ENCODE measurements at regions not wholly inside any gene's neighbourhood (a gene's known extent, or its start where the extent isn't known, plus 50 kb on each side); places are given as distances from the start of the nearest gene placed in this dataset.

DNA sequence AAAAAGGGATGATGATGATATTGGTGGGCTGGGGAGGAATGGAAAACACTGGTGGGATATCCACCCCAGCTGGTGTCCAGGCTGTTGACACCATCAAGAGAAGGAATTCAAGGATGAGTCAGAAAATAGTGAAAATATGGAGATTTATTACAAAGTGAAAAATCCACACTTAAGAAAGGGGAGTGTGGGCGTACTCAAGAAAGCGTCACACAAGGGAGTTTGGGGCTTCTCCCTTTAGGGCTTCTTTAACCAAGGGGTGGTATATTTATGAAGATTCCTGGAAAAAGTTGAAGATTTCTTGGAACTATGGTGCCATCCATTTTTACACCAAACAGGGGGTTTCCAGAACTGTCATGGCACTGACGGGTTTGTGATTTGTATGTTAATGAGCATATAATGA lies 63.1 kb upstream of the ARID2 start:
- H3K27me3 ChIP-seq (ENCODE audit: low read depth), result no peaks in the 10 kb centered on the region
- no peak for DNase-seq
- no peak overlapping the region for H3K27ac ChIP-seq (replicated peaks)
- TF ChIP-seq, protein P1, sequence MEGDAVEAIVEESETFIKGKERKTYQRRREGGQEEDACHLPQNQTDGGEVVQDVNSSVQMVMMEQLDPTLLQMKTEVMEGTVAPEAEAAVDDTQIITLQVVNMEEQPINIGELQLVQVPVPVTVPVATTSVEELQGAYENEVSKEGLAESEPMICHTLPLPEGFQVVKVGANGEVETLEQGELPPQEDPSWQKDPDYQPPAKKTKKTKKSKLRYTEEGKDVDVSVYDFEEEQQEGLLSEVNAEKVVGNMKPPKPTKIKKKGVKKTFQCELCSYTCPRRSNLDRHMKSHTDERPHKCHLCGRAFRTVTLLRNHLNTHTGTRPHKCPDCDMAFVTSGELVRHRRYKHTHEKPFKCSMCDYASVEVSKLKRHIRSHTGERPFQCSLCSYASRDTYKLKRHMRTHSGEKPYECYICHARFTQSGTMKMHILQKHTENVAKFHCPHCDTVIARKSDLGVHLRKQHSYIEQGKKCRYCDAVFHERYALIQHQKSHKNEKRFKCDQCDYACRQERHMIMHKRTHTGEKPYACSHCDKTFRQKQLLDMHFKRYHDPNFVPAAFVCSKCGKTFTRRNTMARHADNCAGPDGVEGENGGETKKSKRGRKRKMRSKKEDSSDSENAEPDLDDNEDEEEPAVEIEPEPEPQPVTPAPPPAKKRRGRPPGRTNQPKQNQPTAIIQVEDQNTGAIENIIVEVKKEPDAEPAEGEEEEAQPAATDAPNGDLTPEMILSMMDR (IDR thresholded peaks at IDR 0.05; ENCODE audit: borderline replicate concordance), result no peak
- intact Hi-C loops (cut with micrococcal nuclease), result no loop called here
- peaks cover 33% of the 10 kb centered on the region for H3K4me1 ChIP-seq
- no peak overlapping the region for H3K4me3 ChIP-seq
- no peaks in the 10 kb centered on the region for H3K9me3 ChIP-seq (replicated peaks)
- no peaks in the 10 kb centered on the region for H3K36me3 ChIP-seq

DNA sequence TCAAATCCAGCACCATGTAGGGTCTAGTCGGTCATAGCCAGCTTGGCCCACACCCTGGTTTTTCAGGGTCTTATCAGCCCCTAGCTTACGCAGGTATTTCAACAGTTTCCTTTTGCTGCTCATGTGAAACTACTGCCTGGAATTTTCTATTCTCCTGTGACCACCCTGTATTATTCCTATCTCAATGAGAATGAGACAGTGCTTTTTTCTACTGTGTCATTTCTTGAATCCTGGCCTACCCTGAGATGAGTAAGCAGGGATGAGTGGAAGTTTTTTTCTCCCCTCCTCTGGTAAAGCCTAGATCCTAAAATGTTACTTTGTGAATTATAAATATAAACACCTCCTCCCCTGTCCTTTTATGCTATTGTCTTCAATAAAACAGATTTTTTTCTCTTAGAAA lies 62.7 kb upstream of the ARID2 start:
- no peak overlapping the region for H3K4me3 ChIP-seq
- TF ChIP-seq, protein P1 (IDR thresholded peaks at IDR 0.05; ENCODE audit: borderline replicate concordance), result no peak
- no peaks in the 10 kb centered on the region for H3K27me3 ChIP-seq (ENCODE audit: low read depth)
- H3K36me3 ChIP-seq, result no peaks in the 10 kb centered on the region
- H3K27ac ChIP-seq (replicated peaks), result no peak overlapping the region
- DNase-seq, result no peak
- H3K4me1 ChIP-seq, result peaks cover 37% of the 10 kb centered on the region
- intact Hi-C loops (cut with micrococcal nuclease), result no loop called here
- no peaks in the 10 kb centered on the region for H3K9me3 ChIP-seq (replicated peaks)

DNA sequence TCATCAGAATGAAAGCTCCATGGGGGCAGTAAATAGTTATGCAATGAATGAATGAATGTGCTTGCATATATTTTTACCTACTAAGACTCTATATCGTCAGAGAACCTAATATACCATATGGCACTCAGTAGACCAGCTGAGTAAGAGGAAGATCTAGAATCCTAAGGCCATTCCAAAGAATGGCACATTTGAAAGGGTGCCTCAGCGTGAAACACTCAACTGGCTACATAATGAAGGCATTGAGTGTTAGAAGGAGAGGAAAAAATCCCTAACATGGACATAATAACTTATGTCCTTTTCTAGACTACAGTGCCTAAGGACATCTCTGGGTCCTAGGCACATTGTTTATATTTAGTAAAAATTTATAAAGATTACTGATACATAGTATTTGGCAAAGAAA lies 61.7 kb upstream of the ARID2 start:
- Histone ChIP-seq H3K36me3 (no peaks in the 10 kb centered on the region), H3K9me3 (replicated peaks) (no peaks in the 10 kb centered on the region), H3K27ac (replicated peaks) (no peak overlapping the region), H3K27me3 (ENCODE audit: low read depth) (no peaks in the 10 kb centered on the region), H3K4me3 (no peak overlapping the region), H3K4me1 (peaks cover 40% of the 10 kb centered on the region)
- TF ChIP-seq, protein P1 (IDR thresholded peaks at IDR 0.05; ENCODE audit: borderline replicate concordance), result no peak
- intact Hi-C loops (cut with micrococcal nuclease), result no loop called here
- DNase-seq, result no peak

DNA sequence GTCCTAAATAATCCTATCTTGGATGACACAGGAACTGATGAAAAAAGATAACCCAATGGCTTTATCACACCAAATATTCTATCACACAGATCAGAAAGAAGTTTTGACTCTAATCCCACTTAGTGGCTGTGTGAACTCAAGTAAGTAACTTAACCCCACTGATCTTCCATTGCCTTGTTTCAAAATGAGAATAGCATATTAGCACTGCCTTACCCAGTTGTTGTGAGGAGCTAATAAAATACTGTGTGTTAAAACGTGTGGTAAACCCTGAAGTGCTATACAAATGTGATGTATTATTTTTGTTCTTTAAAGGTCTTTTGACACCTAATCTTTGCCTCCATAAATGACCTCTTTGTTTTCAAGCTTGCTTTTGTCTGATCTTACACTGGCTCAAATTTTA lies 60.9 kb upstream of the ARID2 start:
- H3K4me3 ChIP-seq, result no peak overlapping the region

DNA sequence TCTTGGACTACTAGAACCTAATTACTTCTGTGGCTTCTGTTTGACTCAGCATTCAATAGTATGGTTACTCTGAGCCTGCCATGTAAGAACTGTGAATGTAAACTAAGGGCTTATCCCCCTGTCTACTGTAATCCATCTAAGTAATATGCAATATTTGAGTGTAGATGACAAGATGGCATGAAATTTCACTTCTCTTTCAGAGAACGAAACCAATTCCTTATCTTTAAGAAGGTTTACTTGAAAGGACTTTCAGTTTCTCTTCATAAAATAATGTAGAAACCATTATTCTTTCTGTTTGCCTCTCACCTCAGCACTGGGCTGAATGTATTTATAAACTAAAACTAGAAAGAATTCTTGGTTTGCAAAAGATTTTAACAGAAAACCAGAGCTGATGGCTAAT lies 60.4 kb upstream of the ARID2 start:
- Histone ChIP-seq H3K36me3 (no peaks in the 10 kb centered on the region), H3K27me3 (ENCODE audit: low read depth) (no peaks in the 10 kb centered on the region), H3K9me3 (replicated peaks) (no peaks in the 10 kb centered on the region), H3K4me1 (peaks cover 39% of the 10 kb centered on the region), H3K27ac (replicated peaks) (no peak overlapping the region), H3K4me3 (no peak overlapping the region)
- intact Hi-C loops (cut with micrococcal nuclease), result no loop called here
- TF ChIP-seq, protein P1 (IDR thresholded peaks at IDR 0.05; ENCODE audit: borderline replicate concordance), result no peak
- no peak for DNase-seq

More for the DNA sequence above, 60.9 kb upstream of the ARID2 start:
- H3K27ac ChIP-seq (replicated peaks), result no peak overlapping the region
- no peak for DNase-seq
- H3K4me1 ChIP-seq, result peaks cover 35% of the 10 kb centered on the region
- H3K27me3 ChIP-seq (ENCODE audit: low read depth), result no peaks in the 10 kb centered on the region
- no peaks in the 10 kb centered on the region for H3K36me3 ChIP-seq
- TF ChIP-seq, protein P1 (IDR thresholded peaks at IDR 0.05; ENCODE audit: borderline replicate concordance), result no peak
- intact Hi-C loops (cut with micrococcal nuclease), result no loop called here
- no peaks in the 10 kb centered on the region for H3K9me3 ChIP-seq (replicated peaks)

DNA sequence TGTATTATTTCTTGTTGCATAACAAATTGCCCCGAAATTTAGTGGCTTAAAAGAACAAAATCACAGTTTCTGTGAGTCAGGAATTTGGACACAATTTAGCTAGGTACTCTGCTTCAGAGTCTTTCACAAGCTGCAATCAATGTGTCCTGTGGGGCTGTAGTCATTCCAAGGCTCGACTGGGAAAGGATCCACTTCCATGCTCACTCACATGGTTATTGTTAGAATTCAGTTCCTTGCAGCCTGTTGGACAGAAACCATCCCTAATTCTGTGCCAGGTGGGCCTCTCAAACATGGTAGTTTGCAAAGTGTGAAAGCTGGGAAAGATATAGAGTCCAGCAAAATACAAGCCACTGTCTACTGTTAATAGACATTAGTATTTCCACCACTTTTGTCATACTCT lies 59.7 kb upstream of the ARID2 start:
- Histone ChIP-seq H3K4me3 (no peak overlapping the region), H3K9me3 (replicated peaks) (no peaks in the 10 kb centered on the region), H3K27me3 (ENCODE audit: low read depth) (no peaks in the 10 kb centered on the region), H3K36me3 (no peaks in the 10 kb centered on the region), H3K27ac (replicated peaks) (peak overlapping the region; percentile 69), H3K4me1 (peaks cover 46% of the 10 kb centered on the region)
- no peak for DNase-seq
- TF ChIP-seq, protein P1 (IDR thresholded peaks at IDR 0.05; ENCODE audit: borderline replicate concordance), result no peak
- intact Hi-C loops (cut with micrococcal nuclease), result no loop called here

All from left ventricle myocardium inferior (tissue), 1 donor.